Caki2 (cell line): ENCODE measurements at regions not wholly inside any gene's neighbourhood (a gene's known extent, or its start where the extent isn't known, plus 50 kb on each side); places are given as distances from the start of the nearest gene placed in this dataset.
A peak's percentile ranks its signal among the peaks of the same experiment; 100 is the strongest.
"Not testable (repeated sequence)": the region's sequence is repeated elsewhere in the genome, so short reads cannot be mapped to it uniquely, and the experiment has no call there.

Experiments
- DNase-seq: peaks from one replicate; pipeline ENCODE4 v3.0.0-alpha.2; 2015; ENCODE audit warnings: low read depth
- in situ Hi-C: cut with HindIII; loops from 2 replicates; pipeline ENCODE4 v1.10.0; 2016; ENCODE audit warnings: low sequenced_read_pairs, low pct_unique_long_range_greater_than_20kb, mixed read lengths

DNA sequence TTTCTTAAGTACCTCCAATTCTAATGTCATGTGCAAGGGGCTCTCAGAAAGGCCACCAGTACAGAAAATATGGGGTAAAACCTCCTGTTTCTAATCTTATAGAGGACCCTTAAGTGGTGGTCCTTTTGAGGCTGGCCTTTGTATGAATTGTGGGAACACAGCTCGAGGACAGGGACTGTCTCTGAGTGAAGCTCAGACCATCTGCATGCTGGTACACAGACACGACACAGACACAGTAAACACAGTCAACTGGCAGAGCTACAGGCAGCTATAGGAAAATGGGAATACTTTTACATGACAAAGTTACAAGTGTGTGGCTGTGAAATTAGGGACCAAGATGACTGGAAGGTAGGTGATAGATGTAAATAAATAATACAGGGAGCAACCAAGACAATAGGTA lies 143.9 kb upstream of the PREP start:
- in situ Hi-C loops, result no loop called here
- no peak for DNase-seq

- in situ Hi-C loops, result no loop called here
- no peak for DNase-seq
Measured at GRCh38 chr6:105545947-105546731, 143.3 kb upstream of the PREP start.

GRCh38 chr6:105545228-105545920 lies 142.5 kb upstream of the PREP start:
- no peak for DNase-seq
- in situ Hi-C loops, result no loop called here

DNA sequence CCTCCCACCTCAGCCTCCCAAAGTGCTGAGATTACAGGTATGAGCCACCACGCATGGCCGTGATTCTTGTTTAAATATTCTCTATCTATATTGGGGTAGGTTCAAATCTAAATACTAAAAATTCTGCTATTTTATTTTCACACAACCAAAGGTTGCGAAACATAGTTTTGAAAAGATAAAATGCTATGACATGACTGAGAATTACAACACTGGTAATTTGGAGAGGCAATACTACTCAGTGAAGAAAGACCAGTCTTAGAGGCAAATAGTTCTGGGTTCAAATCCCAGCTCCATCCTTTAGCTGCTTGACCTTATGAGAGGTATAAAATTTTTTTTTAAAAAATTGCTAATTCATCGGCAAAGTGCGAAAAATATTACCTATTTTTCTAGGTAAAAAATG lies 137.0 kb upstream of the PREP start:
- in situ Hi-C loops, result no loop called here
- no peak for DNase-seq

DNA sequence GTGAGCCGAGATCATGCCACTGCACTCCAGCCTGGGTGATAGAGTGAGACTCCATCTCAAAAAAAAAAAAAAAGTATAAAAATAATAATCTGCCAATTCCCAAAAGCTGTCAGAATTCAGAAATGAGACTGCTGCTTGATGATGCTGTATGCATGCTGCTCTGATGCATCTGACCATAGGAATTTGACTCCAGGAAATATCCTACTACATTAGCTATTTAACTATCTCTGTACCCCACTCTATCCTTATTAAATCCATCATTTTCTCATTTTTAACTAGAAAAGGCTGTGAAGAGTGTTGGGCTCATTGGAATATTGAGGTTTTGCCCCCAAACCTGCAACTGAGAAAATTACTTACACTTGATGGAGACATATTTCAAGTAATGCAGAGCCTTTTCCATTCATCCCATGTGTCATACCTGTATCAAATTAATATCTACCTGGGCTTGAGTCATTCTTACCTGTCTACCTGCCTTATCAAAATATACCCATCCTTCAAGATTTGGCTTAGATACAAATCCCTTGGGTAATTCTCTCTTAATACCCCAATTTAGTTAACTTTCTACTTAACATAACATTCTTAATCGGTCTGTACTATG lies 135.2 kb upstream of the PREP start:
- no peak for DNase-seq
- in situ Hi-C loops, result no loop called here

DNA sequence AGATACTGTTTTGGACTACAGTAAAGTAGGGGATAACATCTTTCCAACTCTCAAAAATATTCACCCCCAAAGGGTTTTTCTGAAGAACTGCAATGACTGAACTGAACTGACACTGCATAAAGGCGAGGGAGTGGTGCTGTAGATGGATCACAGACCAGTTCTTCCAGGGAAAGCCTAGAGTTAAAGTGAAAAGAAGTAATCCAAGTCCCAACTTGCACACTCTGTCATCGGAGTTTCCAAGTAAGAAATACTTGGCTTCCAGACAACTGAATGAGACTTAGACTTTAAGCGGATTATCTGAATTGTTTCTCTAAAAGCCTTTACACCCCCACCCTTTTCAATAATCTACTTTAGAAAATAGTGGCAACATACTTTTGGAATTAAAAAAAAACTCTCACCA lies 134.1 kb upstream of the PREP start:
- DNase-seq, result no peak
- in situ Hi-C loops, result no loop called here

- in situ Hi-C loops, result no loop called here
- no peak for DNase-seq
Measured at GRCh38 chr6:105533301-105533700, 130.4 kb upstream of the PREP start.

- no peak for DNase-seq
- in situ Hi-C loops, result no loop called here
Measured at GRCh38 chr6:105526225-105526872, 123.5 kb upstream of the PREP start.

DNA sequence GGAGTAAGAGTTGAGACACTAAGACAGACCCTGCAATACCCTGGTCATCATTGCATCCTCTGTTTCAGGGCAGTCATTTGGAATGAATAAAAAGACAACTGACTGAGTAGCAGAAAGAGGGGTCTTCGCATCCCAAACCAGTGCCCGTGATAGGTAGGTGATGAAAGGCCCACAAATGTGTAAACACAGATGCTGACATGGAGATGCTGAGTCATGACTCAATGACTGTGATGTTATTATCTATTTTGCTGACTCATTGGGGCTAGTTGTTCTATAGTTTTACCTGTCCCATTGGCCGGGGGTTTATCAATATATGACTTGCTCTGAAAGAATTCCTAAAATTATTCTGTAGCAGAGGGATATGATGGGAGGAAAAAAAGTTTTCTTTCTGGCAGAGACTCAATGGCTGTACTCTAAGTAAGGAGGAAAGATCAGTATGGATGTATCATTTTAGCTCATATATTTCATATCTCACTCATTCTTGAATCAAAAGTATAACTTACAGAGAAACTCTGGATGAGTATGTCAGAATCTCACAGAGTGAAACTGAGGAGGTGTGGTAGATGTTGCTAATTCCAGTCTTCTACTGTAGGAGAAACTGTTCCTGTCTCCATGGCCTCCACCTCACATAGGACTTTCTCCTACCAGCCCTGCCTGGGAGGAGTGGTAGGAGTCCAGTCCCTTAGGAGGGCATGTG lies 119.9 kb upstream of the PREP start:
- in situ Hi-C loops, result no loop called here
- peak; percentile 47 for DNase-seq

GRCh38 chr6:105519954-105520353 lies 117.1 kb upstream of the PREP start:
- no peak for DNase-seq
- in situ Hi-C loops, result no loop called here

GRCh38 chr6:105518993-105519392 lies 116.1 kb upstream of the PREP start:
- DNase-seq, in situ Hi-C loops: not testable (repeated sequence)

GRCh38 chr6:105515054-105515453 lies 112.2 kb upstream of the PREP start:
- DNase-seq, result no peak
- in situ Hi-C loops, result no loop called here

DNA sequence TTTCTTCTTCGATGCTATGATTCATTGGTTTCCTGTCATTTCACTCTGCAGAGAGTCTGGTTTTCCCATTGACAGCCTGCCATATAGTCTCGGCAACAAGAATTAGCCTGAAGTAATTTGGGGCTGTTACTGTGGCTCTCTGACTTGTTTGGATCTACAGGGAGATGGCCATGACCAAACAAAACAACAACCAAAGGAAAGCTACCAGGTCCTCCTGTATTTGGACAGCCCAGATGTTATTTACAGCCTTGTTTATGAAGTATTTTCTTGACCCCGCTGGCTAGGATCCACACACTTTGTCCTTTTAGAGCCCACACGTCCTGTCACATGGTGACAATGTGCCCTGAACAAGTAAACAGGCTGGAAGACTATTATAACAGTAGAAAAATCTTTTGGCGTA lies 111.4 kb upstream of the PREP start:
- DNase-seq, result no peak
- in situ Hi-C loops, result no loop called here

- in situ Hi-C loops, result no loop called here
Measured at GRCh38 chr6:105511639-105512038, 108.8 kb upstream of the PREP start.

DNA sequence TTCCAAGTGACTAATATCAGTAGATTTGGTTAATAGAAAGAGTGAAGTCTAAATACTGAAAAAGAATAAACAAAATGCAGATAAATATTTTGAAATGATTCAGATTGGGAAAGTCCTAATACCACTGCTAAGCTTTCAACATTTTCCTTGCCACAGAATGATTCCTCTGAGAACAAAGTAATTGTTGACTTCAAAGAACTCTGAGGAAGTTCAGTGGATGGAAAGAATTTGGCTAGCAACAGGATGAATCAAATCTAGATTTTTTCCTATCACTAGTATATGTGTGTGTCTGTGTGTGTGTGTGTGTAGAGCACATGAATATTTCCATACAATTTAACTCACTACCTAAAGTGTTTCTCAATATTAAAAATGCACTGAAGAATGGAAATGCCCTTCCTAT lies 107.9 kb upstream of the PREP start:
- DNase-seq, result no peak
- in situ Hi-C loops, result no loop called here

More at GRCh38 chr6:105511639-105512038, 108.8 kb upstream of the PREP start:
- no peak for DNase-seq

GRCh38 chr6:105509506-105510331 lies 106.8 kb upstream of the PREP start:
- no peak for DNase-seq
- in situ Hi-C loops, result no loop called here

DNA sequence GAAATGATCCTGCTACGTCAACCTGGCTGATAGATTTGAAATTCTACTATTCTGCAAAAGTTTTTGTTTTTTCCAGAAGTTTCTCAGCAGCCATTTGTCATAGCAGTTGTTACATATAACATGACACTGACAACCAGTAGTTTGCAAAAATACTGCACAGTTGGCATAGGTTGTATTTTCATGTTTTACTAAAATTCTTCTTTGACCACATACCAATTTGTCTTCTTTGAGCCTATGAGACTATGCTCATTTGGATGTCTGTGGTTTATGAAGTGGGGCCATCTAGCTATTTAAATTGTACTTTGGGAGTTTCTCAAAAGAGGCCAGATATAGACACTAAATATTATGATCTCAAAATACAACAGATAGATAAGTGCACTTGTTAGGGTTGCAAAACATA lies 104.9 kb upstream of the PREP start:
- in situ Hi-C loops, result no loop called here
- no peak for DNase-seq

DNA sequence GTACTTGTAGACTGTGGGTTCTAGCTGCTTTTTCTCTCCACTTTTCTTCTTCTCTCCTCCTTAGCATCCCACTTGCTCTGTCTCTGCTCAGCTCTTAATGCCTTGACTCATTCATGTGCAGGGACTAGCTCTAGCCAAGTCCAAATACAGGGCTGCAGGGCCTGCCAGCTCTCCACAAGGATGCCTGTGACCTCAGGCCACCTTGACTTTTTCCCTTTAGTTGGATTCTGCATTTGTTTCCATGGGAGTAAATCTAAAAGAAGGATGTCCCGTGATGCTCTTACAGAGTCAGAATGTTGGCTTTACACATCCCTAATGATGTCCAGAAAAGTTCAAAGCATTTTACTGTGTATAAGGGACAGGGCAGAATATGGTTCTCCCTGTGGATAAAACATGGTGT lies 101.8 kb upstream of the PREP start:
- DNase-seq, result no peak
- in situ Hi-C loops, result no loop called here
